ENCODE measurements at regions not wholly inside any gene's neighbourhood (a gene's known extent, or its start where the extent isn't known, plus 50 kb on each side); places are given as distances from the start of the nearest gene placed in this dataset.

GRCh38 chr2:155583674-155584195, 748.8 kb downstream of the NR4A2 start:
- H3K27me3 Mint-ChIP-seq, result no peaks in the 10 kb centered on the region
- no peak overlapping the region for H3K4me3 ChIP-seq (ENCODE audit: control extremely low read depth in 1 of 5, extremely low read depth in 1 of 5, insufficient read depth in 1 of 5, low read depth in 2 of 5, low read length in 4 of 5)
- H4K20me1 ChIP-seq (ENCODE audit: control insufficient read depth, insufficient read depth, low read length, poor library complexity, severe bottlenecking), result no peaks in the 10 kb centered on the region
- H3K79me2 ChIP-seq (ENCODE audit: control insufficient read depth, insufficient read depth, low read length), result no peaks in the 10 kb centered on the region
- intact Hi-C loops (cut with micrococcal nuclease), result no loop called here
- no peak overlapping the region for H3K4me2 ChIP-seq (replicated peaks; ENCODE audit: low read depth, low read length, poor library complexity, severe bottlenecking)
- no peak overlapping the region for H3K27ac ChIP-seq (ENCODE audit: low read length in 2 of 2)
- no peak overlapping the region for H3K9ac ChIP-seq (ENCODE audit: low read length)
- POLR2A ChIA-PET, result no interaction called here
- H2AFZ ChIP-seq (ENCODE audit: insufficient read depth, low read depth, low read length, poor library complexity, severe bottlenecking), result no peak overlapping the region
- H3K9me3 Mint-ChIP-seq (ENCODE audit: insufficient read depth), result peaks cover 8% of the 10 kb centered on the region
- ATAC-seq (ENCODE audit: low read depth) (no peak), DNase-seq (no peak)
- 100% methylated on average over 2 of the region's 2 CpGs for WGBS (ENCODE audit: insufficient coverage)
- no peak overlapping the region for H3K27ac Mint-ChIP-seq
- H3K4me1 Mint-ChIP-seq, result no peaks in the 10 kb centered on the region
- no peaks in the 10 kb centered on the region for H3K36me3 ChIP-seq (replicated peaks in 1 of 2; ENCODE audit: control extremely low read depth in 1 of 2, control insufficient read depth in 1 of 2, extremely low read depth in 1 of 2, insufficient read depth in 2 of 2, low read length in 1 of 2)
- no peak for TF ChIP-seq EZH2 (IDR thresholded peaks at IDR 0.05; ENCODE audit: borderline replicate concordance, insufficient read depth, low read depth, low read length, poor library complexity, severe bottlenecking)
- no peak for TF ChIP-seq CTCF (IDR thresholded peaks at IDR 0.05)
- H3K27me3 ChIP-seq (replicated peaks in 1 of 4; ENCODE audit: control extremely low read depth in 1 of 4, control insufficient read depth in 3 of 4, insufficient read depth in 4 of 4, low read length in 3 of 4), result no peaks in the 10 kb centered on the region
- no peaks in the 10 kb centered on the region for H3K4me1 ChIP-seq (ENCODE audit: control insufficient read depth in 2 of 2, insufficient read depth in 2 of 2, low read length in 2 of 2)
- H3K4me3 Mint-ChIP-seq, result no peak overlapping the region
- peaks cover 0 to 14% (median 0%) of the 10 kb centered on the region in 3 donors for H3K9me3 ChIP-seq (ENCODE audit: control extremely low read depth in 1 of 3, control insufficient read depth in 2 of 3, insufficient read depth in 1 of 3, low read length in 2 of 3)
- CTCF ChIA-PET, result interaction anchor here (0.6 kb wide), 1 partner anchor 162 kb away, joined by 3 read pairs; no protein-coding TSS in a partner anchor

GRCh38 chr2:155574941-155575340, 757.6 kb downstream of the NR4A2 start:
- H2AFZ ChIP-seq (ENCODE audit: insufficient read depth, low read depth, low read length, poor library complexity, severe bottlenecking), result no peak overlapping the region
- Mint-ChIP-seq H3K4me1 (no peaks in the 10 kb centered on the region), H3K9me3 (ENCODE audit: insufficient read depth) (peaks cover 5% of the 10 kb centered on the region), H3K27ac (no peak overlapping the region), H3K27me3 (no peaks in the 10 kb centered on the region), H3K4me3 (no peak overlapping the region)
- H3K27ac ChIP-seq (ENCODE audit: low read length in 2 of 2), result no peak overlapping the region
- H3K4me3 ChIP-seq (ENCODE audit: control extremely low read depth in 1 of 5, extremely low read depth in 1 of 5, insufficient read depth in 1 of 5, low read depth in 2 of 5, low read length in 4 of 5), result no peak overlapping the region
- H3K9ac ChIP-seq (ENCODE audit: low read length), result no peak overlapping the region
- DNase-seq (no peak), ATAC-seq (ENCODE audit: low read depth) (no peak)
- intact Hi-C loops (cut with micrococcal nuclease), result no loop called here
- no peaks in the 10 kb centered on the region for H3K4me1 ChIP-seq (ENCODE audit: control insufficient read depth in 2 of 2, insufficient read depth in 2 of 2, low read length in 2 of 2)
- H3K4me2 ChIP-seq (replicated peaks; ENCODE audit: low read depth, low read length, poor library complexity, severe bottlenecking), result no peak overlapping the region
- no peaks in the 10 kb centered on the region for H3K27me3 ChIP-seq (replicated peaks in 1 of 4; ENCODE audit: control extremely low read depth in 1 of 4, control insufficient read depth in 3 of 4, insufficient read depth in 4 of 4, low read length in 3 of 4)
- CTCF ChIA-PET, result no interaction called here
- TF ChIP-seq EZH2 (IDR thresholded peaks at IDR 0.05; ENCODE audit: borderline replicate concordance, insufficient read depth, low read depth, low read length, poor library complexity, severe bottlenecking), result no peak
- no peak for TF ChIP-seq CTCF (IDR thresholded peaks at IDR 0.05)
- no peaks in the 10 kb centered on the region for H3K79me2 ChIP-seq (ENCODE audit: control insufficient read depth, insufficient read depth, low read length)
- POLR2A ChIA-PET, result no interaction called here
- WGBS (ENCODE audit: insufficient coverage), result no CpG with 5 or more reads among the region's 1 CpG
- H3K36me3 ChIP-seq (replicated peaks in 1 of 2; ENCODE audit: control extremely low read depth in 1 of 2, control insufficient read depth in 1 of 2, extremely low read depth in 1 of 2, insufficient read depth in 2 of 2, low read length in 1 of 2), result no peaks in the 10 kb centered on the region
- H4K20me1 ChIP-seq (ENCODE audit: control insufficient read depth, insufficient read depth, low read length, poor library complexity, severe bottlenecking), result no peaks in the 10 kb centered on the region
- no peaks in the 10 kb centered on the region for H3K9me3 ChIP-seq (ENCODE audit: control extremely low read depth in 1 of 3, control insufficient read depth in 2 of 3, insufficient read depth in 1 of 3, low read length in 2 of 3)

Measured in B cell (primary cell).